HFFc6 (cell line): ENCODE measurements at regions not wholly inside any gene's neighbourhood (a gene's known extent, or its start where the extent isn't known, plus 50 kb on each side); places are given as distances from the start of the nearest gene placed in this dataset.

Experiments
- DNase-seq: peaks from one replicate; pipeline ENCODE4 v3.0.0-alpha.2; 2018
- H3K27ac Mint-ChIP-seq: 2 replicates; pipeline ENCODE4 v1.8.0; 2020; ENCODE audit warnings: mild to moderate bottlenecking, mixed read lengths
- H3K27me3 Mint-ChIP-seq: 2 replicates; pipeline ENCODE4 v1.8.0; 2021; ENCODE audit warnings: mild to moderate bottlenecking, moderate library complexity, mixed read lengths; ENCODE audit not compliant: insufficient read depth
- H3K36me3 Mint-ChIP-seq: 2 replicates; pipeline ENCODE4 v1.8.0; 2021; ENCODE audit warnings: low read depth, mixed read lengths
- H3K4me1 Mint-ChIP-seq: 2 replicates; pipeline ENCODE4 v1.8.0; 2020; ENCODE audit warnings: low read depth, mixed read lengths
- H3K4me3 Mint-ChIP-seq: 2 replicates; pipeline ENCODE4 v1.8.0; 2020; ENCODE audit warnings: mild to moderate bottlenecking, moderate library complexity, mixed read lengths
- H3K9me3 Mint-ChIP-seq: 2 replicates; pipeline ENCODE4 v1.8.0; 2020; ENCODE audit warnings: mild to moderate bottlenecking, mixed read lengths
- CTCF ChIP-seq: fragments of 200-600 bp; sonication (generic); IDR thresholded peaks from 2 replicates; pipeline ENCODE4 v1.5.0; 2021; ENCODE audit warnings: antibody characterized with exemption, mild to moderate bottlenecking

- H3K27me3 Mint-ChIP-seq = no peaks in the 10 kb centered on the region
- no peaks in the 10 kb centered on the region for H3K36me3 Mint-ChIP-seq
- H3K4me1 Mint-ChIP-seq = no peaks in the 10 kb centered on the region
- DNase-seq = no peak
- no peak overlapping the region for H3K27ac Mint-ChIP-seq
- TF ChIP-seq CTCF = no peak
- H3K9me3 Mint-ChIP-seq = peaks cover 8% of the 10 kb centered on the region; the same call in 1 of the 2 replicates
- no peak overlapping the region for H3K4me3 Mint-ChIP-seq
Measured at GRCh38 chr3:180829409-180830405, 82.8 kb upstream of the FXR1 start.

GRCh38 chr3:180835501-180835900 is 77.0 kb upstream of the FXR1 start:
- H3K27me3 Mint-ChIP-seq = peaks cover 5% of the 10 kb centered on the region; the same call in 1 of the 2 replicates
- DNase-seq = no peak
- H3K4me3 Mint-ChIP-seq = no peak overlapping the region
- TF ChIP-seq CTCF = no peak
- no peak overlapping the region for H3K27ac Mint-ChIP-seq
- no peaks in the 10 kb centered on the region for H3K36me3 Mint-ChIP-seq
- no peaks in the 10 kb centered on the region for H3K4me1 Mint-ChIP-seq
- peaks cover 8% of the 10 kb centered on the region; the same call in 1 of the 2 replicates for H3K9me3 Mint-ChIP-seq

- no peak for TF ChIP-seq CTCF
Measured at GRCh38 chr3:180836766-180837165, 75.7 kb upstream of the FXR1 start.

GRCh38 chr3:180854887-180855286 is 57.6 kb upstream of the FXR1 start:
- no peak for TF ChIP-seq CTCF
- Mint-ChIP-seq H3K27me3 (no peaks in the 10 kb centered on the region), H3K36me3 (no peaks in the 10 kb centered on the region), H3K4me1 (no peaks in the 10 kb centered on the region), H3K27ac (no peak overlapping the region), H3K9me3 (peaks cover 4% of the 10 kb centered on the region; the same call in 1 of the 2 replicates), H3K4me3 (no peak overlapping the region)
- DNase-seq = no peak

More at GRCh38 chr3:180836766-180837165, 75.7 kb upstream of the FXR1 start:
- H3K36me3 Mint-ChIP-seq = no peaks in the 10 kb centered on the region
- peaks cover 8% of the 10 kb centered on the region; the same call in 1 of the 2 replicates for H3K9me3 Mint-ChIP-seq
- H3K27ac Mint-ChIP-seq = no peak overlapping the region
- DNase-seq = no peak
- H3K27me3 Mint-ChIP-seq = peaks cover 5% of the 10 kb centered on the region; the same call in 1 of the 2 replicates
- no peaks in the 10 kb centered on the region for H3K4me1 Mint-ChIP-seq
- no peak overlapping the region for H3K4me3 Mint-ChIP-seq

- peak; percentile 30 for TF ChIP-seq CTCF
- peaks cover 4% of the 10 kb centered on the region; the same call in 1 of the 2 replicates for H3K9me3 Mint-ChIP-seq
- H3K27ac Mint-ChIP-seq = no peak overlapping the region
- H3K27me3 Mint-ChIP-seq = no peaks in the 10 kb centered on the region
- DNase-seq = no peak
- H3K4me3 Mint-ChIP-seq = no peak overlapping the region
- H3K36me3 Mint-ChIP-seq = no peaks in the 10 kb centered on the region
- no peaks in the 10 kb centered on the region for H3K4me1 Mint-ChIP-seq
Measured at GRCh38 chr3:180855364-180855763, 57.1 kb upstream of the FXR1 start.
